Stomach (tissue), 4 donors: ENCODE measurements at regions not wholly inside any gene's neighbourhood (a gene's known extent, or its start where the extent isn't known, plus 50 kb on each side); places are given as distances from the start of the nearest gene placed in this dataset.

Source experiments
- POLR2AphosphoS5 ChIP-seq, 3 donors: sonication (generic); formaldehyde crosslinking; IDR thresholded peaks; one replicate each; pipeline ENCODE4 v1.6.1; 2016; ENCODE audit warnings: antibody characterized with exemption in 3 of 3
- TF ChIP-seq, protein P1 (sequence below), 7 experiments: fragments of 450-650 bp in 4 of 7; fragments of 200-600 bp in 3 of 7; sonication (generic) in 3 of 7; IDR thresholded peaks; one replicate each; pipeline ENCODE4 v1.5.1; 2016 to 2019; ENCODE audit warnings: antibody characterized with exemption in 7 of 7, control low read depth in 2 of 7, mild to moderate bottlenecking in 1 of 7

DNA sequence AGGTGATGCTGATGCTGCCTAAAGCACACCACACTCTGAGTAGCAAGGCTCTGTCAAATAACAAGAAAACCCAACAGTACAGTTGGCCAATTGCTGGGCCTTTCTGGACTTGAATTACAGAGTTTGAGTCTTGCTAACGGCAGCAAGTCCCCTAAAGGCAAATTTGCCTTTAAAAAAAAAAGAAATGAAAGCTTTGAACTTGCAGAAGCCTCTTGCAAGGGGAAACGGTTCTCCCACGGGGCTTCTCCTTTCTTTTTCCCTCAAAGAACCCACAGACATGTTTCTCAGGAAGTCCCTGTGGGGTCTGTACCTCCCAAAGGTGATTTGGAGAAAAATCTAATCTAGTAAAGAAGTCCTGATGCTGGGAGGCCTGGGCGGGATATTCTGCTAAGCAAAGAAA, 191.3 kb upstream of the MYL2 start:
- TF ChIP-seq, protein P1, sequence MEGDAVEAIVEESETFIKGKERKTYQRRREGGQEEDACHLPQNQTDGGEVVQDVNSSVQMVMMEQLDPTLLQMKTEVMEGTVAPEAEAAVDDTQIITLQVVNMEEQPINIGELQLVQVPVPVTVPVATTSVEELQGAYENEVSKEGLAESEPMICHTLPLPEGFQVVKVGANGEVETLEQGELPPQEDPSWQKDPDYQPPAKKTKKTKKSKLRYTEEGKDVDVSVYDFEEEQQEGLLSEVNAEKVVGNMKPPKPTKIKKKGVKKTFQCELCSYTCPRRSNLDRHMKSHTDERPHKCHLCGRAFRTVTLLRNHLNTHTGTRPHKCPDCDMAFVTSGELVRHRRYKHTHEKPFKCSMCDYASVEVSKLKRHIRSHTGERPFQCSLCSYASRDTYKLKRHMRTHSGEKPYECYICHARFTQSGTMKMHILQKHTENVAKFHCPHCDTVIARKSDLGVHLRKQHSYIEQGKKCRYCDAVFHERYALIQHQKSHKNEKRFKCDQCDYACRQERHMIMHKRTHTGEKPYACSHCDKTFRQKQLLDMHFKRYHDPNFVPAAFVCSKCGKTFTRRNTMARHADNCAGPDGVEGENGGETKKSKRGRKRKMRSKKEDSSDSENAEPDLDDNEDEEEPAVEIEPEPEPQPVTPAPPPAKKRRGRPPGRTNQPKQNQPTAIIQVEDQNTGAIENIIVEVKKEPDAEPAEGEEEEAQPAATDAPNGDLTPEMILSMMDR (IDR thresholded peaks at IDR 0.05) = no peak
- no peak for TF ChIP-seq POLR2AphosphoS5 (IDR thresholded peaks at IDR 0.05)
